ENCODE measurements at regions not wholly inside any gene's neighbourhood (a gene's known extent, or its start where the extent isn't known, plus 50 kb on each side); places are given as distances from the start of the nearest gene placed in this dataset.

DNA sequence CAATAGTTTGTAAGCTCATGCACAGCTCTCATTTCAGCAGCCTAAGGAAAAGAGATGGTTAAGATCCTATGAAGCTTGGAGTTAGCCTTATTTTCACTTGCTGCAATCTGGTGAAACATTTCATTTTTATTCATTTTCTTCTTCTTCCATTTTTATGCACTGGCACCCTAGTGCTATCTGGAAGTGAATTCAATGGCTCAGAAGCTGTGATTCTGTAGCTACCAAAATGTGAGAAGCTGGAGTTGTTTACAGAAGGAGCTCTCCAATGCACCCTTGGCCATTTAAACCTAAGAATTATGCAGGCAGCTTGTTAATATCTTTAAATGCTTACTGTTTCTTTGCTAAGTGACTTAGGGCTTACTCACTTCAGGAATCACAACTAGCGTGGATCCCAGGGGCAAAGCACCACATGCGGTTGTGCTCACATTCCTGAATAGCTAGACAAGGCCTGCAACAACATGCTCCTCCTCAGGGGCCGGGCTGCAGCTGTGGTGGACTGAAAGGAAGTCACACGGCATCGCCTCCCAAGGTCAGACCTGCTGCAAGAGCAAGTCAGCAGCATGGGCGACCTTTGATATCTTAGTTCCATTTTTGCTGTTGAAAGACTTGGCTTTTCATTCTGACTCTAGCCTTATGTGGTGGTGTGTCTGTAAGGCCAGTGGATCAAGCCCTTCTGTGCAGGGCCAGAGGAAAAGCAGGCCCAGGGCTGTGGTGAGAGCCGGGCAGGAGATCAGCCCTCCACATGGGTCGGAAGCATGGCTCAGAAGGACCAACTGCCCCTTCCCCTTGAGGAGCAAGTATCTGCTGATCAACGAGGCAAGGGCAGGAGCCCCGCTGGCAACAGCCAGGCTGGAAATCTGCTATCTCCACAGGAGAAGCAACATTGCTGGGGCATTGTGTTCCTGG is 91.9 kb upstream of the MBL2 start:
- peak; percentile 94 for DNase-seq

DNA sequence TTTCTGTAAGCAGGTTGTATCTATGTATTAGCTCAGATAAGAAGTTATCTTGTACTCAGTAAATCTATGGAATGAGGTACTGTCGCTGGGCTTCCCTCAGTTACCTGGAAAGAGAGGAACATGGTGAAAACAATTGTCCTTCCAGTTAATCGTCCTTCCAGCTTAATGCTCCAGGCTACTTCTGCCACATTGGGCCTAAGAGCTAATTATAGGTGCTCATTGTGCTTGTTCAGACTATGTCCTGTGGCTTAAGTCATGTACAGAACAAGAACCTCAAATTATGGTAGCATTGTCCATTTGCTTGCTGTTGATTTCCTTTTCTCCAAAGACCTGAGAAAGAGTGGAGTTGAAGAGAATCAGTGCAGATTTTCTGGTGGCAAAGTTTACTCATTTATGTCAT is 86.1 kb upstream of the MBL2 start:
- DNase-seq, result no peak

GRCh38 chr10:52855546-52856325 is 83.2 kb upstream of the MBL2 start:
- DNase-seq, result no peak

DNA sequence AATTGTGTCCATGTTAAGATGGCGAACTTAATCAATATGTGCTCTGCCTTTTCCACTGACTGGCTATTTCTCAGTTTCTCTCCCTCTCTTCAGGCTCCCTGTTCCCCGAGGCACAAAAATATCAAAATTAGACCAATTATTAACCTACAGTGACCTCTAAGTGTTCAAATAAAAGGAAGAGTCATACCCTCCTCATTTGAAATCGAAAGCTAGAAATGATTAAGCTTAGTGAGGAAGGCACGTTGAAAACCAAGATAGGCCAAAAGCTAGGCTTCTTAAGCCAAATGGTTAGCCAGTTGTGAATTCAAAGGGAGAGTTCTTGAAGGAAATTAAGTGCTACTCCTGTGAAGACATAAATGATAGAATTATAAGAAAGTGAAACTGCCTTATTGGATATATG is 81.1 kb upstream of the MBL2 start:
- no peak for DNase-seq

GRCh38 chr10:52836816-52837215 is 64.2 kb upstream of the MBL2 start:
- DNase-seq, result no peak

Data from fibroblast of skin of right quadriceps (primary cell).